OCI-LY1 (cell line): ENCODE measurements at regions not wholly inside any gene's neighbourhood (a gene's known extent, or its start where the extent isn't known, plus 50 kb on each side); places are given as distances from the start of the nearest gene placed in this dataset.

Source experiments
- EZH2 ChIP-seq: fragments of 200-600 bp; sonication (generic), shearing (Covaris generic); IDR thresholded peaks from 2 replicates; pipeline ENCODE4 v1.8.0; 2017; ENCODE audit warnings: borderline replicate concordance, mixed run types, mild to moderate bottlenecking, antibody characterized with exemption, low read length, moderate library complexity, mixed read lengths
- TF ChIP-seq, protein P1 (sequence below): fragments of 200-600 bp; sonication (generic), shearing (Covaris generic); IDR thresholded peaks from 2 replicates; pipeline ENCODE4 v1.5.1; 2017; ENCODE audit warnings: mild to moderate bottlenecking, antibody characterized with exemption, low read length, moderate library complexity, mixed read lengths

DNA sequence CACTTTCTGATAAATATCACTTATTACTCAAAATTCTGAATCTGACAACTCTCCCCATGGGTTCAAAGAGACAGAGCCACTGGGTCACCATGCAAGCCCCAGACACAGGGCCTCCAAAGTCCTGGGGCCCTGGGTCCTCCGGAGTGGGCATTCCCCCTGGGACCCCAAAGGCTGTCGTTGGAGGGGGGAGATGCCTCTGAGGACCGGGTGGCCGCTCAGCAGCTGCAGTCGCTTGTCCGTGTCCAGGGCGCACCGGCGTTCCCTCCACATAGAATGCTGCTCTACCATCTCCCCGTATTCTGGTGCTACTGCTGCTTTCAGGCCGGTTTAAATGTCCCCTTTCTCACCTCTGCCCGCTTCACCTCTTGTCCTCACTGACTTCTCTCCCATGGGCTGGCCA is 246.1 kb downstream of the TEX29 start:
- TF ChIP-seq, protein P1, sequence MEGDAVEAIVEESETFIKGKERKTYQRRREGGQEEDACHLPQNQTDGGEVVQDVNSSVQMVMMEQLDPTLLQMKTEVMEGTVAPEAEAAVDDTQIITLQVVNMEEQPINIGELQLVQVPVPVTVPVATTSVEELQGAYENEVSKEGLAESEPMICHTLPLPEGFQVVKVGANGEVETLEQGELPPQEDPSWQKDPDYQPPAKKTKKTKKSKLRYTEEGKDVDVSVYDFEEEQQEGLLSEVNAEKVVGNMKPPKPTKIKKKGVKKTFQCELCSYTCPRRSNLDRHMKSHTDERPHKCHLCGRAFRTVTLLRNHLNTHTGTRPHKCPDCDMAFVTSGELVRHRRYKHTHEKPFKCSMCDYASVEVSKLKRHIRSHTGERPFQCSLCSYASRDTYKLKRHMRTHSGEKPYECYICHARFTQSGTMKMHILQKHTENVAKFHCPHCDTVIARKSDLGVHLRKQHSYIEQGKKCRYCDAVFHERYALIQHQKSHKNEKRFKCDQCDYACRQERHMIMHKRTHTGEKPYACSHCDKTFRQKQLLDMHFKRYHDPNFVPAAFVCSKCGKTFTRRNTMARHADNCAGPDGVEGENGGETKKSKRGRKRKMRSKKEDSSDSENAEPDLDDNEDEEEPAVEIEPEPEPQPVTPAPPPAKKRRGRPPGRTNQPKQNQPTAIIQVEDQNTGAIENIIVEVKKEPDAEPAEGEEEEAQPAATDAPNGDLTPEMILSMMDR = no peak
- no peak for TF ChIP-seq EZH2
